ENCODE measurements at regions not wholly inside any gene's neighbourhood (a gene's known extent, or its start where the extent isn't known, plus 50 kb on each side); places are given as distances from the start of the nearest gene placed in this dataset.

- Mint-ChIP-seq H3K4me1 (no peaks in the 10 kb centered on the region), H3K27ac (peak overlapping the region in 1 of 3 donors; percentile 4), H3K36me3 (no peaks in the 10 kb centered on the region), H3K4me3 (no peak overlapping the region), H3K27me3 (peaks cover 5% of the 10 kb centered on the region), H3K9me3 (no peaks in the 10 kb centered on the region)
Observed at GRCh38 chr2:221034026-221034701, 537.9 kb downstream of the EPHA4 start.

GRCh38 chr2:221034973-221035372, 537.1 kb downstream of the EPHA4 start:
- Mint-ChIP-seq H3K27ac (no peak overlapping the region), H3K4me1 (no peaks in the 10 kb centered on the region), H3K4me3 (no peak overlapping the region), H3K36me3 (no peaks in the 10 kb centered on the region), H3K27me3 (peaks cover 5% of the 10 kb centered on the region), H3K9me3 (peaks cover 0 to under 1% (median 0%) of the 10 kb centered on the region in 3 donors)

GRCh38 chr2:221042926-221043325, 529.2 kb downstream of the EPHA4 start:
- Mint-ChIP-seq H3K27ac (no peak overlapping the region), H3K4me1 (no peaks in the 10 kb centered on the region), H3K27me3 (peaks cover 1% of the 10 kb centered on the region), H3K36me3 (no peaks in the 10 kb centered on the region), H3K4me3 (no peak overlapping the region), H3K9me3 (peaks cover 0 to 2% (median 0%) of the 10 kb centered on the region in 3 donors)

DNA sequence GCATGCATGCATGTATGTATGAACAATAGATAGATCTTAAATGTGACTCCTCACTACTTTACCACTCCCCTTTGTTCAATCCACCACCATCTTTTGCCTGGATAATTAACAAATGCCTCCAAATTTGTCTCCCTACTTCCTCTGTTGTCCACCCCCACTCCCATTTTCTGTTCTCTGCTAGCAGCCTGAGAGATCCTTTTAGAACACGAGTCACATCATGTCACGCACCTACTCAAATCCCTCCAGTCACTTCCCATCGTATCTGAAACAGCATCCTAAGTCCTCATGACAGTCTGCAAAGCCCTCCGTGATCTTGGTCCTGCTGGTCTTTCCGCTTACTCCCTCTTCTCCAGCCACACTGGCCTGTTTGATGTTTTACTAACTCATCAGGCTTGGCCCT, 527.3 kb downstream of the EPHA4 start:
- H3K27ac Mint-ChIP-seq = no peak overlapping the region
- no peak overlapping the region for H3K4me3 Mint-ChIP-seq
- no peaks in the 10 kb centered on the region for H3K4me1 Mint-ChIP-seq
- no peaks in the 10 kb centered on the region for H3K36me3 Mint-ChIP-seq
- peaks cover 1% of the 10 kb centered on the region for H3K27me3 Mint-ChIP-seq
- peaks cover 0 to 2% (median 0%) of the 10 kb centered on the region in 3 donors for H3K9me3 Mint-ChIP-seq

GRCh38 chr2:221050020-221050795, 521.9 kb downstream of the EPHA4 start:
- Mint-ChIP-seq H3K9me3 (no peaks in the 10 kb centered on the region), H3K27me3 (peaks cover 1% of the 10 kb centered on the region), H3K27ac (no peak overlapping the region), H3K4me3 (no peak overlapping the region), H3K4me1 (no peaks in the 10 kb centered on the region), H3K36me3 (no peaks in the 10 kb centered on the region)

- Mint-ChIP-seq H3K27ac (no peak overlapping the region), H3K4me1 (no peaks in the 10 kb centered on the region), H3K27me3 (peaks cover 1% of the 10 kb centered on the region), H3K4me3 (no peak overlapping the region), H3K9me3 (peaks cover 0 to 3% (median 0%) of the 10 kb centered on the region in 3 donors), H3K36me3 (no peaks in the 10 kb centered on the region)
Observed at GRCh38 chr2:221051162-221051561, 520.9 kb downstream of the EPHA4 start.

DNA sequence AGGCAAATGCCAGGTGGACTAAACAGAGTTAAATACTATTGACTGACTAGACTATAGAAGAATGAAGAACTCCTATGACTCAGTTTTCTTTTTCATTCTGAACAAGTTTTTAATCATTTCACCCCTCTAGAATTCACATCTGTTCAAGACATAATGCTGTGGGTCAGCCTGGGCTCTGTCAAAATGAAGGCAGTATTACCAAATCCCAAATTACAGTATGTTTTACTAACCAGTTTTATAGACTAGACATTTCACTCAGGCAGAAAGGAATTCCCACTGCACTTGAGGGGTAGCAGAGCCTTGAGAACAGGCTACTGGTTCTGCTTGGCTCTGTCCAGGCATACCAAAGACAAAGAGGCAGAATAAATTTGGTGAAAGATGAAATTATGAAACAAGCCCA, 511.7 kb downstream of the EPHA4 start:
- Mint-ChIP-seq H3K36me3 (peaks cover 2% of the 10 kb centered on the region), H3K9me3 (peaks cover 3 to 12% (median 4%) of the 10 kb centered on the region in 3 donors), H3K4me1 (peaks cover 4 to 8% (median 7%) of the 10 kb centered on the region in 3 donors), H3K27ac (no peak overlapping the region), H3K27me3 (peaks cover 4% of the 10 kb centered on the region), H3K4me3 (no peak overlapping the region)

- H3K27ac Mint-ChIP-seq = no peak overlapping the region
- peaks cover 0 to 8% (median 0%) of the 10 kb centered on the region in 3 donors for H3K9me3 Mint-ChIP-seq
- H3K4me1 Mint-ChIP-seq = peaks cover 4 to 8% (median 7%) of the 10 kb centered on the region in 3 donors
- no peak overlapping the region for H3K4me3 Mint-ChIP-seq
- H3K27me3 Mint-ChIP-seq = peaks cover 4% of the 10 kb centered on the region
- peaks cover 2% of the 10 kb centered on the region for H3K36me3 Mint-ChIP-seq
Observed at GRCh38 chr2:221063568-221063967, 508.5 kb downstream of the EPHA4 start.

- H3K9me3 Mint-ChIP-seq = peaks cover 0 to 6% (median under 1%) of the 10 kb centered on the region in 3 donors
Observed at GRCh38 chr2:221064058-221064854, 507.8 kb downstream of the EPHA4 start.

GRCh38 chr2:221064880-221065279, 507.2 kb downstream of the EPHA4 start:
- Mint-ChIP-seq H3K4me3 (no peak overlapping the region), H3K27me3 (peaks cover 4% of the 10 kb centered on the region), H3K27ac (no peak overlapping the region), H3K9me3 (peaks cover 0 to 5% (median 5%) of the 10 kb centered on the region in 3 donors), H3K4me1 (peaks cover 0 to 2% (median 0%) of the 10 kb centered on the region in 3 donors), H3K36me3 (no peaks in the 10 kb centered on the region)

More at GRCh38 chr2:221064058-221064854, 507.8 kb downstream of the EPHA4 start:
- Mint-ChIP-seq H3K36me3 (no peaks in the 10 kb centered on the region), H3K4me1 (peaks cover 2 to 6% (median 4%) of the 10 kb centered on the region in 3 donors), H3K27ac (no peak overlapping the region), H3K4me3 (no peak overlapping the region), H3K27me3 (peaks cover 4% of the 10 kb centered on the region)

DNA sequence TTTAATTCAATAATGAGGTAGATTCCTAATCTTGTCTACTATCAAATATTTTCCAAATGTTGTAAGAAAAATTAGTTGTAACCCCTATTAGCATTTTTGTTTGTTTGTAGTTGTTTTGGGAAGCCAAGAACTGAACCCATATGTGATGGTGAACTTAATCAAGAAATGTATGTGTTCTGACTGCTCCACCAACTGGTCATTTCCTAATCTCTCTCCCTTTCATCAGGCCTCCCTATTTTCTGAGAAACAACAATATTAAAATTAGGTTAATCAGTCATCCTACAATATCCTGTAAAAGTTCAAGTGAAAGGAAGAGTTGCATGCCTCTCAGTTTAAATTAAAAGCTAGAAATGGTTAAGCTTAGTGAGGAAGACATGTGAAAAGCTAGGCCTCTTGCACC, 504.0 kb downstream of the EPHA4 start:
- Mint-ChIP-seq H3K27me3 (no peaks in the 10 kb centered on the region), H3K4me1 (no peaks in the 10 kb centered on the region), H3K4me3 (no peak overlapping the region), H3K27ac (no peak overlapping the region), H3K9me3 (peaks cover 6 to 26% (median 12%) of the 10 kb centered on the region in 3 donors), H3K36me3 (no peaks in the 10 kb centered on the region)

- peaks cover 6 to 26% (median 15%) of the 10 kb centered on the region in 3 donors for H3K9me3 Mint-ChIP-seq
- no peaks in the 10 kb centered on the region for H3K27me3 Mint-ChIP-seq
- H3K36me3 Mint-ChIP-seq = no peaks in the 10 kb centered on the region
- H3K27ac Mint-ChIP-seq = no peak overlapping the region
- no peaks in the 10 kb centered on the region for H3K4me1 Mint-ChIP-seq
- no peak overlapping the region for H3K4me3 Mint-ChIP-seq
Observed at GRCh38 chr2:221070106-221070505, 502.0 kb downstream of the EPHA4 start.

DNA sequence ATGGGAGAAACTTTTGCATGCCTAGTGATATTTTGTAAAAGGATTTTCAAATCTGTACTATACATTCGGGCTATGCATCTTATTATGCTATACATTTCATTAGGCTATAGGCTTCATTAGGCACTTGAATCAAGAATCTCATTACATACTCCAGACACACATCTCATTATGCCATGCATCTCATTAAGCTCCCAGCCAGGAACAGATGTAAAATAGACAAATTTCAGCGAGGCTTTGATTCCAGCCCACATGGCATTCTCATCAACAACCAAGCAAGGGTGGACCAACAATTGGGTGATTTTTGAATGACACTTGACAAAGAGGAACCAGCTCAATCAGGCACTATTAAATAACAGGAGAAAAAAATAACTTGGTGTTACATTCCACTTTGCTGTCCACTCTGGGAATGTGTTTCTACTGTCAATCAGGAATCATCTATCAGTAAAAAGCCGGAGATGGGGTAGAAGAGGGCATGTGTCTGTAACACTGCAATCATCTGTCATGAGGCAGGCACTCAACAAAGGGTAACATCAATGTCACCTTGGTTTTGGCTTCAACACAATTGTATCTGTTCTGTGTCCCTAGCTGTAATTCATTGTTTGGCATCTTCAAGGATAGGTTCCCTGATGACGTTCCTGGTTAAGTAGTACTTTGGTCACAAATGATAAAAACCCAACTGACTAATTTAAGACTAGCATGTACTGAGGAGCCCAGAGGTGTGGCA, 498.6 kb downstream of the EPHA4 start:
- H3K36me3 Mint-ChIP-seq = peaks cover 4% of the 10 kb centered on the region

GRCh38 chr2:221074238-221074637, 497.9 kb downstream of the EPHA4 start:
- H3K36me3 Mint-ChIP-seq = peaks cover 4% of the 10 kb centered on the region
- H3K4me1 Mint-ChIP-seq = peaks cover 0 to 3% (median under 1%) of the 10 kb centered on the region in 3 donors
- H3K27me3 Mint-ChIP-seq = no peaks in the 10 kb centered on the region
- no peak overlapping the region for H3K27ac Mint-ChIP-seq
- no peak overlapping the region for H3K4me3 Mint-ChIP-seq
- peaks cover 9 to 25% (median 20%) of the 10 kb centered on the region in 3 donors for H3K9me3 Mint-ChIP-seq

More for the DNA sequence above, 498.6 kb downstream of the EPHA4 start:
- Mint-ChIP-seq H3K27me3 (no peaks in the 10 kb centered on the region), H3K4me1 (peaks cover 0 to 3% (median 0%) of the 10 kb centered on the region in 3 donors), H3K4me3 (no peak overlapping the region), H3K9me3 (peaks cover 9 to 26% (median 16%) of the 10 kb centered on the region in 3 donors), H3K27ac (no peak overlapping the region)
